ENCODE measurements at regions not wholly inside any gene's neighbourhood (a gene's known extent, or its start where the extent isn't known, plus 50 kb on each side); places are given as distances from the start of the nearest gene placed in this dataset.

- Mint-ChIP-seq H3K4me3 (no peak overlapping the region), H3K27ac (no peak overlapping the region), H3K4me1 (no peaks in the 10 kb centered on the region), H3K9me3 (no peaks in the 10 kb centered on the region), H3K36me3 (no peaks in the 10 kb centered on the region), H3K27me3 (peaks cover 0 to 10% (median 0%) of the 10 kb centered on the region in 5 donors)
- H3K27me3 ChIP-seq (ENCODE audit: control insufficient read depth in 2 of 2, insufficient read depth in 2 of 2, low read length in 2 of 2), result no peaks in the 10 kb centered on the region
- POLR2A ChIA-PET, result no interaction called here
- no peaks in the 10 kb centered on the region for H3K4me1 ChIP-seq (ENCODE audit: control insufficient read depth in 2 of 2, insufficient read depth in 2 of 2, low read length in 2 of 2)
- ATAC-seq, result no peak
- H3K27ac ChIP-seq (ENCODE audit: low read depth, low read length), result no peak overlapping the region
- no peak for DNase-seq
- CTCF ChIA-PET, result interaction anchor here (1.4 kb wide), 1 partner anchor 553 kb away, joined by 3 read pairs; no protein-coding TSS in a partner anchor
- H3K9me3 ChIP-seq (ENCODE audit: control insufficient read depth in 2 of 3, low read length in 3 of 3), result no peaks in the 10 kb centered on the region
- intact Hi-C loops (cut with micrococcal nuclease), result no loop called here
- no peaks in the 10 kb centered on the region for H3K36me3 ChIP-seq (ENCODE audit: control insufficient read depth in 2 of 3, insufficient read depth in 3 of 3, low read length in 3 of 3)
- H3K4me3 ChIP-seq (ENCODE audit: low read length), result no peak overlapping the region
These were observed 411.7 kb upstream of the NRP1 start for GRCh38 chr10:33746186-33746585.

DNA sequence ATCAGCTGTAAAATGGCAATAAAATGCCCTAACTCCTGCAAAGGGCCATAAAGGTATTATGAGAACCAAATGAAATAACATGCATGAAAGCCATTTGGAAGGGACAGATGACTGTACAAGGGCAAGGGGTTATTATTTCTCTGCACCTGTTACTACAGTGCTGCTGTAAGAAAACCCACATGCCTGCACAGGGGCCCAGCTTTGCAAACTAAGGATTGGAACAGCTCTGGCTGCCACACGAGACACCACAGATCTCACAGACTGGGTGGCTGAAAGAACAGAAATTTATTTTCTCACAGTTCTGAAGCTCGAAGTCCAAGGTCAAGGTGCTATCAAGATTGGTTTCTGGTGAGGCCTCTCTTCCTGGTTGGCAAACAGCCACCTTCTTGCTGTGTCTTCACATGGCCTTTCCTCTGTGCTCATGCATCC is 409.0 kb upstream of the NRP1 start:
- Histone ChIP-seq H3K27me3 (ENCODE audit: control insufficient read depth in 2 of 2, insufficient read depth in 2 of 2, low read length in 2 of 2) (no peaks in the 10 kb centered on the region), H3K4me1 (ENCODE audit: control insufficient read depth in 2 of 2, insufficient read depth in 2 of 2, low read length in 2 of 2) (no peaks in the 10 kb centered on the region), H3K9me3 (ENCODE audit: control insufficient read depth in 2 of 3, low read length in 3 of 3) (no peaks in the 10 kb centered on the region), H3K36me3 (ENCODE audit: control insufficient read depth in 2 of 3, insufficient read depth in 3 of 3, low read length in 3 of 3) (no peaks in the 10 kb centered on the region), H3K4me3 (ENCODE audit: low read length) (no peak overlapping the region), H3K27ac (ENCODE audit: low read depth, low read length) (no peak overlapping the region)
- no peak overlapping the region for H3K4me3 Mint-ChIP-seq
- H3K4me1 Mint-ChIP-seq, result no peaks in the 10 kb centered on the region
- ATAC-seq (peak; percentile 56), DNase-seq (no peak)
- H3K27ac Mint-ChIP-seq, result no peak overlapping the region
- peaks cover 0 to 15% (median 6%) of the 10 kb centered on the region in 5 donors for H3K27me3 Mint-ChIP-seq
- ChIA-PET POLR2A (no interaction called here), CTCF (no interaction called here)
- H3K36me3 Mint-ChIP-seq, result no peaks in the 10 kb centered on the region
- peaks cover 0 to 4% (median 0%) of the 10 kb centered on the region in 11 donors for H3K9me3 Mint-ChIP-seq
- intact Hi-C loops (cut with micrococcal nuclease), result no loop called here

DNA sequence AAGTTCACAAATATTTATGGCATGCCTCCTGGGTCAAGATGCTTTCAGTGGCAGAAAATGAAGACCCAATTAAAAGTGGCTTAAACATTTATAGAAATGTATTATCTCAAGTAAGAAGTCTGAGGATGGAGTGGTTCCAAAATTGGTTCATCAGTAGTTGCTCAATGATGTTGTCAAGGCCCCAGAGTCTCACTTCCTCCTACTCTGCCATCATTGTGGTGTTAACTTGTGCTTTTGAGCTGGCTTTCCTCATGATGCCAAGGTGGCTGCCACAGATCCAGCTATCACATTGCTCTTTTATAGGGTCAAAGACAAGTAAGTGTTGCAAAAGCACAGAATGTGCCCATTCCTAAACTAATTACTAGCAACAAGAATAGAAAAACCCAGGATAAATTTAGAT is 404.6 kb upstream of the NRP1 start:
- Mint-ChIP-seq H3K36me3 (no peaks in the 10 kb centered on the region), H3K4me3 (no peak overlapping the region), H3K4me1 (no peaks in the 10 kb centered on the region), H3K9me3 (peaks cover 0 to 4% (median 0%) of the 10 kb centered on the region in 11 donors), H3K27ac (no peak overlapping the region), H3K27me3 (peaks cover 0 to 33% (median 12%) of the 10 kb centered on the region in 5 donors)
- CTCF ChIA-PET, result no interaction called here
- H3K36me3 ChIP-seq (ENCODE audit: control insufficient read depth in 2 of 3, insufficient read depth in 3 of 3, low read length in 3 of 3), result no peaks in the 10 kb centered on the region
- H3K4me1 ChIP-seq (ENCODE audit: control insufficient read depth in 2 of 2, insufficient read depth in 2 of 2, low read length in 2 of 2), result no peaks in the 10 kb centered on the region
- intact Hi-C loops (cut with micrococcal nuclease), result no loop called here
- POLR2A ChIA-PET, result no interaction called here
- ATAC-seq (no peak), DNase-seq (no peak)
- H3K27ac ChIP-seq (ENCODE audit: low read depth, low read length), result no peak overlapping the region
- H3K4me3 ChIP-seq (ENCODE audit: low read length), result no peak overlapping the region
- H3K27me3 ChIP-seq (ENCODE audit: control insufficient read depth in 2 of 2, insufficient read depth in 2 of 2, low read length in 2 of 2), result no peaks in the 10 kb centered on the region
- no peaks in the 10 kb centered on the region for H3K9me3 ChIP-seq (ENCODE audit: control insufficient read depth in 2 of 3, low read length in 3 of 3)

DNA sequence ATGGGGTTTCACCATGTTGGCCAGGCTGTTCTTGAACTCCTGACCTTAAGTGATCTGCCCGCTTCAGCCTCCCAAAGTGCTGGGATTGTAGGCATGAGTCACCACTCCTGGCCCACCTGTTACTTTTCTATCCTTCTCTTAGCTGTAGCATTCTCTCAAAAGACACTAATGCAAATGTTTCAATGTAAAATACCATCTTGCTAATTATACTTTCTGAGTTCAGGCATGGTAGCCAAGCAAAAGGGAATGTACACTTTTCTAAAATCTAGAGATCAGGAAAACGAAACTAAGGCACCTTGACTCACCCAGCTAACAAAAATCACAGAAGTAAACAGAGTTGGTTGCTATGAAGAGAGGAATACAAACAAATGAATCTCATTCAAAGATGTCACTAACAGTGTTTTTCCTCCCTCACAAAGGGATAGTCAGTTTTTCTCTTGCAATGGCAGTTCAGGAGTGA is 401.0 kb upstream of the NRP1 start:
- peaks cover 0 to 8% (median 0%) of the 10 kb centered on the region in 11 donors for H3K9me3 Mint-ChIP-seq
- H3K4me3 Mint-ChIP-seq, result no peak overlapping the region
- intact Hi-C loops (cut with micrococcal nuclease), result no loop called here
- H3K36me3 ChIP-seq (ENCODE audit: control insufficient read depth in 2 of 3, insufficient read depth in 3 of 3, low read length in 3 of 3), result no peaks in the 10 kb centered on the region
- no peak overlapping the region for H3K27ac Mint-ChIP-seq
- no peak overlapping the region for H3K27ac ChIP-seq (ENCODE audit: low read depth, low read length)
- H3K4me1 ChIP-seq (ENCODE audit: control insufficient read depth in 2 of 2, insufficient read depth in 2 of 2, low read length in 2 of 2), result no peaks in the 10 kb centered on the region
- H3K36me3 Mint-ChIP-seq, result no peaks in the 10 kb centered on the region
- POLR2A ChIA-PET, result no interaction called here
- H3K27me3 ChIP-seq (ENCODE audit: control insufficient read depth in 2 of 2, insufficient read depth in 2 of 2, low read length in 2 of 2), result no peaks in the 10 kb centered on the region
- CTCF ChIA-PET, result no interaction called here
- H3K27me3 Mint-ChIP-seq, result peaks cover 0 to 54% (median 27%) of the 10 kb centered on the region in 5 donors
- no peaks in the 10 kb centered on the region for H3K9me3 ChIP-seq (ENCODE audit: control insufficient read depth in 2 of 3, low read length in 3 of 3)
- peaks cover 0 to 1% (median 0%) of the 10 kb centered on the region in 7 donors for H3K4me1 Mint-ChIP-seq
- no peak overlapping the region for H3K4me3 ChIP-seq (ENCODE audit: low read length)
- ATAC-seq (no peak), DNase-seq (no peak)

- ATAC-seq (no peak), DNase-seq (no peak)
- Mint-ChIP-seq H3K4me3 (no peak overlapping the region), H3K4me1 (peaks cover 0 to 1% (median 0%) of the 10 kb centered on the region in 7 donors), H3K9me3 (peaks cover 0 to 8% (median 0%) of the 10 kb centered on the region in 11 donors), H3K36me3 (no peaks in the 10 kb centered on the region), H3K27me3 (peaks cover 0 to 61% (median 27%) of the 10 kb centered on the region in 5 donors), H3K27ac (no peak overlapping the region)
- H3K4me1 ChIP-seq (ENCODE audit: control insufficient read depth in 2 of 2, insufficient read depth in 2 of 2, low read length in 2 of 2), result no peaks in the 10 kb centered on the region
- CTCF ChIA-PET, result no interaction called here
- no peaks in the 10 kb centered on the region for H3K9me3 ChIP-seq (ENCODE audit: control insufficient read depth in 2 of 3, low read length in 3 of 3)
- POLR2A ChIA-PET, result no interaction called here
- H3K36me3 ChIP-seq (ENCODE audit: control insufficient read depth in 2 of 3, insufficient read depth in 3 of 3, low read length in 3 of 3), result no peaks in the 10 kb centered on the region
- intact Hi-C loops (cut with micrococcal nuclease), result no loop called here
- no peaks in the 10 kb centered on the region for H3K27me3 ChIP-seq (ENCODE audit: control insufficient read depth in 2 of 2, insufficient read depth in 2 of 2, low read length in 2 of 2)
- H3K27ac ChIP-seq (ENCODE audit: low read depth, low read length), result no peak overlapping the region
- no peak overlapping the region for H3K4me3 ChIP-seq (ENCODE audit: low read length)
These were observed 400.1 kb upstream of the NRP1 start for GRCh38 chr10:33734393-33735155.

DNA sequence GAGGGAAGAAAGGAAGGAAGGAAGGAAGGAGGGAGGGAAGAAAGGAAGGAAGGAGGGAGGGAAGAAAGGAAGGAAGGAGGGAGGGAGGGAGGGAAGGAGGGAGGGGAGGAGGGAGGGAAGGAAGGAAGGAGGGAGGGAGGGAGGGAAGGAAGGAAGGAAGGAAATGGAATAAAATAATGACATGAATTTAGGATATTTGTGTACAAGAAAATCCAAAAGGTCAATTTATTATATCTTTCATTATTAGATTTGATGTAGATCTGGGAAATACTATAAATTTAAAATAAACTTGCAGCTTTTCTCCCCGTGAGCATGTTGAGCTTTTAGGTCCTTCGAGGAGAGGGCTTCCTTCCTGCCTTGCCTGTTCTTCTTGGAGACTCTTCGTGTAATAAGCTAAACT is 398.6 kb upstream of the NRP1 start:
- DNase-seq (no peak), ATAC-seq (no peak)
- Histone ChIP-seq H3K4me1 (ENCODE audit: control insufficient read depth in 2 of 2, insufficient read depth in 2 of 2, low read length in 2 of 2) (no peaks in the 10 kb centered on the region), H3K9me3 (ENCODE audit: control insufficient read depth in 2 of 3, low read length in 3 of 3) (no peaks in the 10 kb centered on the region), H3K27ac (ENCODE audit: low read depth, low read length) (no peak overlapping the region), H3K27me3 (ENCODE audit: control insufficient read depth in 2 of 2, insufficient read depth in 2 of 2, low read length in 2 of 2) (no peaks in the 10 kb centered on the region), H3K36me3 (ENCODE audit: control insufficient read depth in 2 of 3, insufficient read depth in 3 of 3, low read length in 3 of 3) (no peaks in the 10 kb centered on the region), H3K4me3 (ENCODE audit: low read length) (no peak overlapping the region)
- Mint-ChIP-seq H3K36me3 (no peaks in the 10 kb centered on the region), H3K4me3 (no peak overlapping the region), H3K4me1 (peaks cover 0 to 1% (median 0%) of the 10 kb centered on the region in 7 donors), H3K9me3 (peaks cover 0 to 5% (median 0%) of the 10 kb centered on the region in 11 donors), H3K27me3 (peaks cover 0 to 66% (median 27%) of the 10 kb centered on the region in 5 donors), H3K27ac (no peak overlapping the region)
- ChIA-PET POLR2A (no interaction called here), CTCF (no interaction called here)
- intact Hi-C loops (cut with micrococcal nuclease), result no loop called here

- Histone ChIP-seq H3K27ac (ENCODE audit: low read depth, low read length) (no peak overlapping the region), H3K9me3 (ENCODE audit: control insufficient read depth in 2 of 3, low read length in 3 of 3) (no peaks in the 10 kb centered on the region), H3K27me3 (ENCODE audit: control insufficient read depth in 2 of 2, insufficient read depth in 2 of 2, low read length in 2 of 2) (no peaks in the 10 kb centered on the region), H3K4me3 (ENCODE audit: low read length) (no peak overlapping the region), H3K4me1 (ENCODE audit: control insufficient read depth in 2 of 2, insufficient read depth in 2 of 2, low read length in 2 of 2) (no peaks in the 10 kb centered on the region), H3K36me3 (ENCODE audit: control insufficient read depth in 2 of 3, insufficient read depth in 3 of 3, low read length in 3 of 3) (no peaks in the 10 kb centered on the region)
- ATAC-seq (no peak), DNase-seq (no peak)
- H3K27ac Mint-ChIP-seq, result no peak overlapping the region
- peaks cover 0 to 60% (median 27%) of the 10 kb centered on the region in 5 donors for H3K27me3 Mint-ChIP-seq
- CTCF ChIA-PET, result no interaction called here
- H3K4me1 Mint-ChIP-seq, result peaks cover 0 to 1% (median 0%) of the 10 kb centered on the region in 7 donors
- no peaks in the 10 kb centered on the region for H3K36me3 Mint-ChIP-seq
- peaks cover 0 to 5% (median 0%) of the 10 kb centered on the region in 11 donors for H3K9me3 Mint-ChIP-seq
- intact Hi-C loops (cut with micrococcal nuclease), result no loop called here
- POLR2A ChIA-PET, result no interaction called here
- no peak overlapping the region for H3K4me3 Mint-ChIP-seq
These were observed 397.8 kb upstream of the NRP1 start for GRCh38 chr10:33732161-33732680.

Data from naive thymus-derived CD4-positive, alpha-beta T cell (primary cell).